Stimulated activated CD8-positive, alpha-beta memory T cell treated with anti-CD3 and anti-CD28 coated beads, Interleukin-2, amount 100 ng/mL, for 48 hours (primary cell): ENCODE measurements at regions not wholly inside any gene's neighbourhood (a gene's known extent, or its start where the extent isn't known, plus 50 kb on each side); places are given as distances from the start of the nearest gene placed in this dataset.
A peak's percentile ranks its signal among the peaks of the same experiment; 100 is the strongest.

Experiments
- DNase-seq, 2 donors: peaks; one replicate each; pipeline ENCODE4 v3.0.0-alpha.2; 2020; ENCODE audit warnings: low read depth in 2 of 2

- no peak for DNase-seq
Observed at GRCh38 chr18:34978533-34978893, 62.7 kb upstream of the MAPRE2 start.

GRCh38 chr18:34978953-34979608 lies 62.1 kb upstream of the MAPRE2 start:
- peak; percentile 52 to 60 for DNase-seq

GRCh38 chr18:34981487-34981886 lies 59.7 kb upstream of the MAPRE2 start:
- DNase-seq, result no peak

GRCh38 chr18:34985963-34986362 lies 55.2 kb upstream of the MAPRE2 start:
- no peak for DNase-seq

GRCh38 chr18:34990597-34990996 lies 50.6 kb upstream of the MAPRE2 start:
- DNase-seq, result no peak

- no peak for DNase-seq
Observed at GRCh38 chr18:34991152-34991551, 50.1 kb upstream of the MAPRE2 start.
